CD4-positive, alpha-beta T cell treated with Interleukin-17A for 4 hours (primary cell): ENCODE measurements at regions not wholly inside any gene's neighbourhood (a gene's known extent, or its start where the extent isn't known, plus 50 kb on each side); places are given as distances from the start of the nearest gene placed in this dataset.

Source experiments
- DNase-seq: peaks from one replicate; pipeline ENCODE4 v3.0.0-alpha.2; 2020; ENCODE audit warnings: mixed read lengths

- no peak for DNase-seq
These were observed 209.5 kb downstream of the LPIN1 start for GRCh38 chr2:11955884-11956291.

DNA sequence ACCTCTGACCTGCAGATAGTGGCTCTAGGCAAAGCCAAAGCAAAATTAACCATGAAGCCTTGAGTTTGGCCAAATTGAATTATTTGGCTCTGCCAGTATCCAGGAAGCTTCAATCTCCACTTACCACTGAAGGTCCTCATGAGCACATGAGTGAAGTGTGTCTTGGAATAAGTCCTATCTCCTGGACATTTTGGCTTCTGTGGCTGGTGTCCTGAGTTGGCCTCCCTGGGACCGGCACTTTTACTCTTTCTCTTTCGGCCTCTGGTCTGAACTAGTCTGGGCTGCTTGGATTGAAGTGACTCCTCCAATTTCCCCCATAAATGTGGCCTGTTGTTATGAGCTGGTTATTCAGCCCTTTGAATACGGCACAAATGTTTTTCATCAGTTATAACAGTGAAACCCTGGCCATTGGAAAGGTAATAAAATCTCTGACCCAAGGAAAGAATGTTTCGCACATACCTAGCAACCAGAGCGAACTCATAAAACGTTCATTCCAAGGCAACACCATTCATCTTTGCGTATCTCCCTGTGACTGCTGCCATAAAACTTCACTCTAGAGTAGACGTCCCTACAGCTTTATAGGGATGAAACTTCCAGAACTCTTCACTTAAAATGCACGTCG lies 216.4 kb downstream of the LPIN1 start:
- no peak for DNase-seq

- no peak for DNase-seq
These were observed 217.5 kb downstream of the LPIN1 start for GRCh38 chr2:11963966-11964365.

DNA sequence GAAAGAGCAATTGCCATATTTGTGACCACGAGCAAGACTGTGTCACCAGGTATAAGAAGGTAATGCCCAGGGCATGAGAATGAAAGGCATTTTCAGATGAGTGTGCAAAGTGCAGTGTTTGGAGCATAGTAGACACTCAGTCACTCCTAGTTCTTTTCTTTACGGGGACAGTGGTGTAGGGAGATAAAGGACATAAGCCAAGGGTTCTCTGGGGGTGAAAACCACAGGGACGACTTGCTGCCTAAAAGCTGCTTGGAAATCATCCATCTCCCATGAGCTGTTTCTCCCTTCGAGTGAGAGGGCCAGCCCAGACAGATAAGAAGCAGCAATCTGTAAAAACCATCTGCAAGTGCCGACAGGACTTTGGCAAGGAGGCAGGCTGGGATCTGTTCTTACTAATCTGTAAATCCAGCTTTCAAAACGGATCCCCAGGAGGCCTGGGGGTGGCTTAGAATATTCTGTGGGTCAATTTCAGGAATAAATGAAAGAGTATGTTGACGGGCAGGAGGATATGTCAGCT lies 221.6 kb downstream of the LPIN1 start:
- no peak for DNase-seq

- no peak for DNase-seq
These were observed 222.1 kb downstream of the LPIN1 start for GRCh38 chr2:11968521-11968920.

- no peak for DNase-seq
These were observed 223.3 kb downstream of the LPIN1 start for GRCh38 chr2:11969774-11970173.

DNA sequence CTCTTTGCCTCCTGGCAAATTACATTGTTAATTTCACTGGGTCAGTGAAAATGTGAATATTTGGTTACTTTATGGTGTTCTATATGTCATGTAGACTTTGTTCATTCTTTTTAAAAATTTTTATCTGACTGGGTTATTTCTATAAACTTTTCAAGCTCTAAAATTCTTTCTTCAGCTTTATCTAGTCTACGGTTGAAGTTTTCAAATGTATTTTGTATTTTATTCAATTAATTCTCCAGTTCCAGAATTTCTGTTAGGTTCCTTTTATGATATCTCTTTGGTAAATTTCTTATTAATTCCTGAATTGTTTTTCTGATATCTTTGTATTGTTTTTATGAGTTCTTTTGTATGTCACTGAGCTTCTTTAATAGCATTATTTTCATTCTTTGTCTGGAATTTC lies 228.1 kb downstream of the LPIN1 start:
- no peak for DNase-seq

DNA sequence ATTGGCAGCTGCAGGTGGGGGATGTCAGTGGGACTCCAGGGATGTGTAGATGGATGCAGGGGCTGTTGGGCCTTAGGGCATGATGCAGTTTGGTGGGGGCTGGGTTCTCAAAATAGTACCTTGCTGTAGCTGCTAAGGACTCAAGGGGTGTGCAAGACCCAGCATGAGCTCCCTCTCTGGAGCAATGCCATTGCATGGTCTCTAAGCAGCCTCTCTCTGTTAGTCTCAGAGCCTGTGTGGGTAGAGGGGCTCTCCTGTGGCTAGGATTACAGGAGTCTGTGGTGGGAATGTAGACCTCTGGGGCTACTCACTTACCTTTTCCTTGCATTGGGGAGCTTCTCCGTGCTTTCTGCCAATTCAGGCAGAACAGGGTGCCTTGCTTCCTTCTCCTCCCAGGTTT lies 228.9 kb downstream of the LPIN1 start:
- DNase-seq = no peak

GRCh38 chr2:11976073-11976472 lies 229.6 kb downstream of the LPIN1 start:
- DNase-seq = no peak

DNA sequence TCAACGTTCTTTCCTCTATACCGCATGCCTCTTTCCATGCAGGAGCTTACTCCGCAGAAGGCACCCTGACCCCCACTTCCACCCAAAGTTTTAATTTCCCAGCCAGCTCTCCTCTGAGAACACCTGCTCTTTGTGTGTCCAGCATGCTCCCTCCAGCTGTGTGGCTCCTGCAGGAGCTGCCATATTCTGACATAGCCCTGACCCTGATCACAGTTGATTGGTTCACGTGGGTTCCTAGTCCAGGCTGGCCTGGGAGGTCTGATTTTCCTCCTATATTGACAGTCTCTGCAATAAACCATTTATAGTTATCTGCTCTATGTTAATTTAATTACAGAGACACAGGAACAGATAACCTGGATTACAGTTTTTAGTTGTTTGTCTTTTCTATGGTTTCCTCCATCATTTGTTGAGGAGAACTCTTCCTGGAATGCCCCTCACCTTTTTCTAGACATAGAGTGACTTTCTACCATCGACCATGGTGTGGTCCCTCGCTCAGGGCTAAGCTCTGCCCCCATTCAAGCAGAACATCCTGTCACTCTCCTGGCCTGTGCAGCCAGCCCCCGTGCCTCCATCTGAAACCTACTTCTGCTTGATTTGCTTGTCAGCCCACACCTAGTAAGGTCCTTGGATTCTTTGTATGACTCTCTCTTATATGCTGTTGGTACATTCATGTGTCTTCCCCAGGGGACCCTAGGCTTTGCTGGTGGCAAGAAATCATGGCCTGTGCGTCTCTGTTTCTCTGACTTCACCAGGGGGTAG lies 231.5 kb downstream of the LPIN1 start:
- no peak for DNase-seq

GRCh38 chr2:11980809-11981208 lies 234.4 kb downstream of the LPIN1 start:
- no peak for DNase-seq

DNA sequence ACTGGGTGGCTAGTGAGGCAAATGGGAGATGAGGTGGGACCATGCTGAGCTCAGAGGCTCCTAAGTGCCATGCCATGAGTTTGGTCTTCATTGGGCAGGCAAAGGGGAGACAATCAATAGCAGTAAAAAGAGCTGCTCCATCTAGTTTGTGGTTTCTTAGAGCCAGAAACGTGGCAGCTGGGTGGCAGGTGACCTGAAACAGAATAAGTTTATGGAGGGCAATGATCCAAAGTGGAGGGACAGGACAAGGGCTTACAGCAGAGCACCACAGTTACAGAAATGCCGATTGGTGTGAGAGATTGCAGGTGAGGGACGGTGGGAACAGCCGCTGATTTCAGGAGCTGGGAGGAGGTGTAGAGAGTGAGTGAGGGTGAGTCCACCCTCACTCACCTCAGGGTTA lies 237.0 kb downstream of the LPIN1 start:
- no peak for DNase-seq

DNA sequence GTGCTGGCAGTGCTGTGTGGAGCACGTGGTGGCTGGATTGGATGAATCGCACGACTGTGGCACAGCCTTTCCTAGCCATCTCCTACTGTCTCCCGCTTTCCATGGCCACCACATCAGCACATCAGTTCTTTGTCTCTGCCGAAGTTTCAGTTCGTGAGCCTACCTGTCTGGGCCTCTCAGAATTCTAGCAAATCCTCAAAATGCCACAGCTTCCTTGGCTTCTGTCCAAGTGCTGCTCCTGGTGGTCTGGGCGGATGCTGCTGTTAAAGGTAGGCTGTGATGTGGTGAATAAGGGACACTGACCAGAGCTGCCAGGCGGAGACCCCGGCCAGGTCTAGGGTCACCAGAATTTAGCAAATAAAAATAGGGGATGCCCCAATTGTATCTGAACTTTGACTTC lies 237.4 kb downstream of the LPIN1 start:
- no peak for DNase-seq

GRCh38 chr2:11984316-11985158 lies 238.1 kb downstream of the LPIN1 start:
- no peak for DNase-seq

GRCh38 chr2:11985817-11986566 lies 239.6 kb downstream of the LPIN1 start:
- no peak for DNase-seq

DNA sequence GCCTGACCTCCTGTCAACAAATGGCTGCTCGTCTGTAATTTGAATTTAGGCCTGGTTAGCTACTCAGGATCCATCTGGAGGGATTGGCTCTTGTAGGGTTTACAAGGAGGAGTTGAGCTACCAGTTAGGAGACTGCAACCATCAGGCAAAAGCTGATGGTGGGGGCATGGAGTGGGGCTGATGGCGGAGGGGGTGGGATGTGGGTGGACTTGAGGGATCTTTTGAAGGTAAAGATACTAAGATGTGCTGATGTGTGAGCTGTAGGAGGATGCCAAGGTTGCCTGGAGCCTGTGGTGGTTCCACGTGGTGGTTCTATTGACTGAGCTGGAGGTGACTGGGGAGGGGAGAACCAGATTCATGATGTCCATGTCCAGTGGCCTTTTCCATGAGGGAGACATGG lies 240.7 kb downstream of the LPIN1 start:
- no peak for DNase-seq

DNA sequence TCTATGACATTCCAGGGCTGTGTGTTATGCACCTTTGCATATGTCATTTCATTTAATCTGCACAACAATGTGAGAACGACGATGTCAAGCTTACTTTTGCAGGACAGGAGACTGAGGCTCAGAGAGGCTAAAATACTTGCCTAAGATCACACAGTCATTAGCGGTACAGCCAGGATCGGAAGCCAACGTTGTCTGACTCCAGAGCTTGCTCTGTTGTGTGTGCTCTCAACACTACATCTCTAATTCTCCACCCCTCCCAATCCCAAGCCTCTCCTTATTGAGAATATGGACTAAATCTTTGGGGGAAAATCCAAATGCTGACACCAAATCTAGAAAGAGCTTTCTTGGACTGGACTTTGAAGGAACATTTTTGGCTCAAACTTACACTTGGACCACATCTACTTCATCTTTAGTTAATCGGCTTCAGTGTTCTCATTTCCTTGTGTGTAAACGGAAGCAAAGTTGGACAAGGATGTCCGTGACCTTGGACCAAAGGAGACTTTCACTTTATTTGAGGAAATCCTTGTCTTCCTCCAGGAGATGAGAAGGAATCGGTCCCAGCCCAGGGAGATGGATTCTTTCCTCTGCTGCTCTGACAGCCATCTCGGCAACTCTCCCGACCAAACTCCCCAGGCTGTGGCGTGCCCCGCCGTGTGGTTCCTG lies 242.4 kb downstream of the LPIN1 start:
- no peak for DNase-seq

GRCh38 chr2:11989354-11989703 lies 242.9 kb downstream of the LPIN1 start:
- no peak for DNase-seq

DNA sequence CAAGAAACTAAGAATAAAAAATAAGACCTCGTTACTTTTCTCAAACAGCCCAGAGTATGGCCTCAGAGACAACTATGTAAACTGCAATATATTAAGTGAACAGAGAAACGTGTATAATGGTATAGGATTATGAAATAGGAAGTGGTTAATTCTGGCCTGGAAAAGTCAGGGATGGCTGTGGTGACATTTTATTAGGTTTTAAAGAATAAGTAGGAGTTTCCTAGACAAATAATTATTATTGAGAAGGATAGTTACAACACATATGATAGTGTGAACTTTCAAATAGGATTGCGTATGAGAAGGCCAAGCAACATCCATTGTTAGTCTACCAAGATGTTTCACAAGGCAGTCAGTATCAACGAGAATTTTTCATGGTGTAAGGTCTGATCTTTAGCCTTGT lies 244.1 kb downstream of the LPIN1 start:
- no peak for DNase-seq

DNA sequence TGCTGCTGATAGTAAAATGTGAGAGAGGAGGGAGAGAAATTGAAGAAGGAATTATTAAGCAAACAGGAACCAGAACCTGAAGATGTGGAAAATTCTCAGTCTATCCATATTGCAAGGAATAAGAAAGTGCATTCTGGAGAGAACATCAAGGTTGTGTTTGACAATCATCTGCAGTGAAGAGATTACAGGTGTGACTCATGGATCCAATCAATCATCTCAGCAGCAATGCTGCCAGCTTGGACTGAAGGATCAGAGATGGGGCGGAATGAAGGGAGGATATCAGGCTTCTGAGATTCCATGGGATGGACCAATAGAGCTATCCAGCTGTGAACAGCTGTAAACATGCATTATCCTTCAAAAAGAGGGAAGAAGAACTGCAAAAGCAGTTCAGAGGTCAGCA lies 247.3 kb downstream of the LPIN1 start:
- no peak for DNase-seq

DNA sequence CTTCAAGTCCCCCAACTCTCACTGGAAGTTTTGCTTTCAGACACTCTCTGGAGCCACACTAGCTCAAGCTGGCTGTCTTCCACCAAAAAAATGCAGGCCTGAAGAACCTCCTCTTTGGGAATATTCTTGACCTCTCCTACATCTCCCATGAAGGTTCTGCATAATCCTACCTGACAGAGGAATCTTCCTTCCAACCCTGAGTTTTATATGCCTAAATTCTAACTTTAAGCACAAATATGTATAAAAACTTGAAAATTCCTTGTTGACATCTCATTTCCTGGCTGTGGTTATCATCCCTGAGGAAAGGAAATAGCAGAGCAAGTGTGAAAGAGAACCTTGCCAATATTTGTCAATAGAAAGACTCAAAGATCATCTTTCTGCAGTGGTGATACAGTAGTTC lies 249.0 kb downstream of the LPIN1 start:
- DNase-seq = no peak

- no peak for DNase-seq
These were observed 250.2 kb downstream of the LPIN1 start for GRCh38 chr2:11996618-11997017.
